GM18870 (cell line): ENCODE measurements at regions not wholly inside any gene's neighbourhood (a gene's known extent, or its start where the extent isn't known, plus 50 kb on each side); places are given as distances from the start of the nearest gene placed in this dataset.
A peak's percentile ranks its signal among the peaks of the same experiment; 100 is the strongest.
"Not testable (repeated sequence)": the region's sequence is repeated elsewhere in the genome, so short reads cannot be mapped to it uniquely, and the experiment has no call there.

ENCODE experiments used
- ATAC-seq: cut with Tn5 transposase; IDR thresholded peaks from one replicate; pipeline ENCODE4 v1.9.1; 2021; ENCODE audit warnings: moderate library complexity; ENCODE audit not compliant: unreplicated experiment

- ATAC-seq = peak; percentile 79
These were observed 285.0 kb upstream of the KCNH7 start for GRCh38 chr2:163123526-163123925.

- ATAC-seq = no peak
These were observed 283.7 kb upstream of the KCNH7 start for GRCh38 chr2:163122257-163122656.

GRCh38 chr2:163121483-163121882, 282.9 kb upstream of the KCNH7 start:
- no peak for ATAC-seq

GRCh38 chr2:163119966-163120365, 281.4 kb upstream of the KCNH7 start:
- no peak for ATAC-seq

GRCh38 chr2:163086940-163087339, 248.4 kb upstream of the KCNH7 start:
- no peak for ATAC-seq

GRCh38 chr2:163085366-163086024, 246.9 kb upstream of the KCNH7 start:
- not testable (repeated sequence) for ATAC-seq

GRCh38 chr2:163081754-163082153, 243.2 kb upstream of the KCNH7 start:
- peak; percentile 51 for ATAC-seq

- no peak for ATAC-seq
These were observed 238.7 kb upstream of the KCNH7 start for GRCh38 chr2:163077241-163077640.

- ATAC-seq = no peak
These were observed 227.5 kb upstream of the KCNH7 start for GRCh38 chr2:163066085-163066484.

- no peak for ATAC-seq
These were observed 224.0 kb upstream of the KCNH7 start for GRCh38 chr2:163062524-163062923.

- ATAC-seq = no peak
These were observed 208.0 kb upstream of the KCNH7 start for GRCh38 chr2:163046615-163047014.

- ATAC-seq = no peak
These were observed 207.3 kb upstream of the KCNH7 start for GRCh38 chr2:163045830-163046229.

GRCh38 chr2:163044114-163044513, 205.5 kb upstream of the KCNH7 start:
- ATAC-seq = no peak

GRCh38 chr2:163043201-163043600, 204.6 kb upstream of the KCNH7 start:
- ATAC-seq = no peak

GRCh38 chr2:163039266-163039665, 200.7 kb upstream of the KCNH7 start:
- no peak for ATAC-seq

GRCh38 chr2:163028807-163029206, 190.2 kb upstream of the KCNH7 start:
- ATAC-seq = no peak

GRCh38 chr2:163026136-163026775, 187.7 kb upstream of the KCNH7 start:
- not testable (repeated sequence) for ATAC-seq

GRCh38 chr2:163016882-163017281, 178.3 kb upstream of the KCNH7 start:
- not testable (repeated sequence) for ATAC-seq

GRCh38 chr2:163011000-163011399, 172.4 kb upstream of the KCNH7 start:
- no peak for ATAC-seq

- no peak for ATAC-seq
These were observed 170.1 kb upstream of the KCNH7 start for GRCh38 chr2:163008642-163009041.

- peak; percentile 55 for ATAC-seq
These were observed 156.2 kb upstream of the KCNH7 start for GRCh38 chr2:162994718-162995117.

GRCh38 chr2:162992828-162993227, 154.3 kb upstream of the KCNH7 start:
- ATAC-seq = no peak

- ATAC-seq = no peak
These were observed 150.9 kb upstream of the KCNH7 start for GRCh38 chr2:162989507-162989906.
